ENCODE measurements at regions not wholly inside any gene's neighbourhood (a gene's known extent, or its start where the extent isn't known, plus 50 kb on each side); places are given as distances from the start of the nearest gene placed in this dataset.

DNA sequence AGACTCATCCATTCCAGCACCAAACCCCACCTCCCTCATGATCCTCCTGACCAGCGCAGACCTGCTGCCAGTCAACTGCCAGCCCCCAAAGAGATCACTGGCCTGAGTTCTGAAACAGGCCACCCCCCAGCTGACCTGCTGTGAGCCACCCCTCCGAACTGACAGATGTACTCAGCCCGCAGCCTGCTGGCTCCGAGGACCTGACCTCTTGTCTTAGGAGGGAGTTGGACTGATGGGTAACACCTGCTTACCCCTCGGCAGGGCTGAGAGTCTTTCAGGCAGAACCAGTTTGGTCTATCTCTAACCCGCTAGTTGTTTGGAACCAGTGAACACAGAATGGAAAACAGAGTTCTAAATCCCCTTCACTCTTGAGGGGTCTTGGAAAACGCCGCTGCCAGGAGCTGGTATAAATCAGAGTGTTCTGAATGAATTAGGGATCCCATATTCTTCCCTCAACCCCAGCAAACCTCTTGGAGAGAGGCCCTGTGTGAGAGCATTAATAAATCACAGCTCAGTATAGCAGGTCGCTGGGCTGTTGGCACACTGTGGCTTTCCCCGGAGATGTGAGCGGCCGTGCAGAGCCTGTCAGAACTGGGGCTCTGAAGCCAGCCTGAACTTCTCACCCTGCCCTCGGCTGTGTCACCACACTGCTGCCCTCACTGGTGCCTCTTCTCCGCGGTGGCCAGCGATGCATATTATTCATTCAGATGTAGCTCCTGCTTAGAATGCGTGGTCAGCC lies 165.1 kb upstream of the NCAM1 start:
- Mint-ChIP-seq H3K36me3 (ENCODE audit: low read depth) (no peaks in the 10 kb centered on the region), H3K27ac (ENCODE audit: unreplicated experiment) (no peak overlapping the region), H3K4me1 (ENCODE audit: low read depth) (peaks cover 4% of the 10 kb centered on the region), H3K27me3 (ENCODE audit: low read depth) (peaks cover 1% of the 10 kb centered on the region), H3K4me3 (ENCODE audit: unreplicated experiment) (no peak overlapping the region), H3K9me3 (ENCODE audit: low read depth) (no peaks in the 10 kb centered on the region)
- TF ChIP-seq, protein P1, sequence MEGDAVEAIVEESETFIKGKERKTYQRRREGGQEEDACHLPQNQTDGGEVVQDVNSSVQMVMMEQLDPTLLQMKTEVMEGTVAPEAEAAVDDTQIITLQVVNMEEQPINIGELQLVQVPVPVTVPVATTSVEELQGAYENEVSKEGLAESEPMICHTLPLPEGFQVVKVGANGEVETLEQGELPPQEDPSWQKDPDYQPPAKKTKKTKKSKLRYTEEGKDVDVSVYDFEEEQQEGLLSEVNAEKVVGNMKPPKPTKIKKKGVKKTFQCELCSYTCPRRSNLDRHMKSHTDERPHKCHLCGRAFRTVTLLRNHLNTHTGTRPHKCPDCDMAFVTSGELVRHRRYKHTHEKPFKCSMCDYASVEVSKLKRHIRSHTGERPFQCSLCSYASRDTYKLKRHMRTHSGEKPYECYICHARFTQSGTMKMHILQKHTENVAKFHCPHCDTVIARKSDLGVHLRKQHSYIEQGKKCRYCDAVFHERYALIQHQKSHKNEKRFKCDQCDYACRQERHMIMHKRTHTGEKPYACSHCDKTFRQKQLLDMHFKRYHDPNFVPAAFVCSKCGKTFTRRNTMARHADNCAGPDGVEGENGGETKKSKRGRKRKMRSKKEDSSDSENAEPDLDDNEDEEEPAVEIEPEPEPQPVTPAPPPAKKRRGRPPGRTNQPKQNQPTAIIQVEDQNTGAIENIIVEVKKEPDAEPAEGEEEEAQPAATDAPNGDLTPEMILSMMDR (IDR thresholded peaks at IDR 0.05): no peak
- no peak for DNase-seq (ENCODE audit: low spot score)

DNA sequence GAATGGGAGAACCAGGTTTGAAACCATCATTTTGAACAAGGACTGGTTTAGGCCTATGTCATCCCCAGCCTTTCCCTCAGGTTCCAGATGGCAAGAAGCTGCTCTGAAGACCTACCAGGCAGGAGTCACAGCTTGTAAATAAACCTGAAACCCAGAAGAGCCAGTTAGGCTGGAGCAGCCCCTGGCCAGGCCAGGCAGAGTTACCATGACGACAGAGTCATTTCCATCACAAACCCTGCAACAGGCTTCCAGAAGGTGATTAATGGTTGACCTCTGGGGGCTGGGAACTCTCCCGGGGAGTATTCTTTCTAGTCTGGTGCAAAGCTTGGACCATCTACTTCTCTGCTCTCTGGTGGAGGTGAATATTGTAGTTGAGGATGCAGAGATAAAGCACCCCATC lies 164.1 kb upstream of the NCAM1 start:
- Mint-ChIP-seq H3K4me3 (ENCODE audit: unreplicated experiment) (no peak overlapping the region), H3K36me3 (ENCODE audit: low read depth) (no peaks in the 10 kb centered on the region), H3K9me3 (ENCODE audit: low read depth) (no peaks in the 10 kb centered on the region), H3K27me3 (ENCODE audit: low read depth) (peaks cover 1% of the 10 kb centered on the region), H3K27ac (ENCODE audit: unreplicated experiment) (no peak overlapping the region), H3K4me1 (ENCODE audit: low read depth) (peaks cover 4% of the 10 kb centered on the region)
- no peak for DNase-seq (ENCODE audit: low spot score)
- TF ChIP-seq, protein P1 (IDR thresholded peaks at IDR 0.05): no peak

DNA sequence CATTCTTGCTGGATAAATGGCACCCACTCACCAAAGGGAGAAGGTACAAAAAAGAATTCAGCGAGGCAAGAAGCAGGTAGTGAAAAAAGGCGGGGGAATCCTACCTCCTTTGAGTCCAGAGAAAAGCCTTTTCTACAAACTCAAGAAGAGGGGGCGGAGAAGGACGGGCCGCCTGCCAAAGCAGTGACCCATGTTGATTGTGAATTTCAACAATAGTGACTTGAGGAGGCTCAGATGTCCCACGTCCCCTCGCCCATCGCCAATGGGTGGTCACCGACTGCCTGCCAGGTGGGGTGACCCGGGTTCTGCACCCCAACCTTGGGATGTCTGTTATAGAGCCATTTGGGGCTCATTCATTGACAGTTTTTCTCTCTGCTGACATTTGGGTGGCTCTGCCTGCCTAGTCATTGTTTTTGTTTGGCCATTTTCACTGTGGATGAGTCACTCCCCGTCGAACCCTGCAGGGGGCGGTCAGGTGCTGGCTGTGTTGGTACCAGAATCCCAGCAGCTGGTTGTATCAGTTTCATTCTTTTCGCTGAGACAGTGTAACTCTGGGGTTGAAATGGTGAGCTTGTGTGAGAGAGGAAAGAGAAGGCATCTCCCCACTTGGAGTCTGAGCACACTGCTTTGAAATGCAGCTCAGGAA lies 163.4 kb upstream of the NCAM1 start:
- no peak for DNase-seq (ENCODE audit: low spot score)
- Mint-ChIP-seq H3K4me1 (ENCODE audit: low read depth) (peaks cover 4% of the 10 kb centered on the region), H3K9me3 (ENCODE audit: low read depth) (no peaks in the 10 kb centered on the region), H3K36me3 (ENCODE audit: low read depth) (no peaks in the 10 kb centered on the region), H3K4me3 (ENCODE audit: unreplicated experiment) (no peak overlapping the region), H3K27ac (ENCODE audit: unreplicated experiment) (no peak overlapping the region), H3K27me3 (ENCODE audit: low read depth) (peaks cover 5% of the 10 kb centered on the region)
- TF ChIP-seq, protein P1 (IDR thresholded peaks at IDR 0.05): peak; percentile 46

DNA sequence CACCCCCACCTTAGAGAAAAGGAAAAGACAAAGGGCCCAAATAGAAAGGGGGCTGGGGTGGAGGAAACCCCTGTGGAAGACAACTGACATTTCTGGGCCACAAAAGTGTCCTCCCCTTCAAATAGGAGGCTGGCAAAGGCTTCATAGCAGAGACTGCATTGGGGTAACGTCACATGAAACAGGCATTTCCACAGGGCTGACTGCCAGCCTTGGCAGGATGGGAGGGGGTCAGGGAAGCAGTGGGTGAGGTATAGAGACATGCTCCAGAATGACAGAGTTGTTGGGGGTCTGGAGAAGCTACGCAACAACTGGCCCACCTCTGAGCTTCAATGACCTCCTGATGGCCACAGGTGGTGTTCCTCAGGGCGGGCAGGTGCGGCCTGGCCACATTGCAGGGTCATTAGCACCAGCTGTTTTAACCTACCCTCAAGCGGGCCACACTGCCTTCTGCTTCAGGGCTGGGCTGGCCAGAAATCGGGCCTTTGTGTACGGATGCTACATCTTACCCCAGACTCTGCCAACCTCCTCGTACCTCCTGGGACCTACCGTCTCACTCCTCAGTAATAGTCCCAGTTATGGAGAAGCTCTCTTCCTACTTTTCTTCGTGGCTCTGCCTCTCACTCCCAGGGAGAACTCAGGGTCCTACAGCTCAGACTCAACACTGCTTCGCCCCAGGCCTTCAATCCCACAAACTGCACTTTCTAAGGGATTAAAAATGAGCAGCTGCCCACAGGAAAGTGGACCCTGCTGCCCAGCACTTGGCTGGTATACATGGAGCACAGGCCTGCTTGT lies 160.0 kb upstream of the NCAM1 start:
- Mint-ChIP-seq H3K27ac (ENCODE audit: unreplicated experiment) (no peak overlapping the region), H3K9me3 (ENCODE audit: low read depth) (peaks cover 13% of the 10 kb centered on the region), H3K4me3 (ENCODE audit: unreplicated experiment) (no peak overlapping the region), H3K36me3 (ENCODE audit: low read depth) (no peaks in the 10 kb centered on the region), H3K27me3 (ENCODE audit: low read depth) (peaks cover 17% of the 10 kb centered on the region), H3K4me1 (ENCODE audit: low read depth) (no peaks in the 10 kb centered on the region)
- TF ChIP-seq, protein P1 (IDR thresholded peaks at IDR 0.05): no peak
- no peak for DNase-seq (ENCODE audit: low spot score)

DNA sequence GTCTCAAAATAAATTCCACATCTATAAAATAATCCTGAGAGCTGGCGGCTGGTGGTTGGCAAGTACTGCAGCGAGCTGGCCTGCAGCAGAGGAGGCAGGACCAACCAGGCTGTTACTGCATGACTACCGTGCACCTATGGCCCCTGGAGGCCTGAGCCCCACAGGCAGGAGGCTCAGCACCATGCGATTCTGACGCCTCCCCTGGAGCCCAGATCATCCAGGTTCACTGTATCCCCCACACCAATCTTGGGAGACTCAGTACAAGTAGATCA lies 159.5 kb upstream of the NCAM1 start:
- no peaks in the 10 kb centered on the region for H3K4me1 Mint-ChIP-seq (ENCODE audit: low read depth)
- H3K36me3 Mint-ChIP-seq (ENCODE audit: low read depth): no peaks in the 10 kb centered on the region

More for the DNA sequence above, 159.5 kb upstream of the NCAM1 start:
- Mint-ChIP-seq H3K27ac (ENCODE audit: unreplicated experiment) (no peak overlapping the region), H3K9me3 (ENCODE audit: low read depth) (peaks cover 13% of the 10 kb centered on the region), H3K27me3 (ENCODE audit: low read depth) (peaks cover 21% of the 10 kb centered on the region), H3K4me3 (ENCODE audit: unreplicated experiment) (no peak overlapping the region)
- DNase-seq (ENCODE audit: low spot score): no peak
- TF ChIP-seq, protein P1 (IDR thresholded peaks at IDR 0.05): no peak

Data from chondrocyte (in vitro differentiated cells).